ENCODE measurements at regions not wholly inside any gene's neighbourhood (a gene's known extent, or its start where the extent isn't known, plus 50 kb on each side); places are given as distances from the start of the nearest gene placed in this dataset.
"Not testable (repeated sequence)": the region's sequence is repeated elsewhere in the genome, so short reads cannot be mapped to it uniquely, and the experiment has no call there.

- DNase-seq (ENCODE audit: low read depth), result no peak
- Histone ChIP-seq H3K4me1 (ENCODE audit: control insufficient read depth, insufficient read depth, low read length) (peaks cover 22% of the 10 kb centered on the region), H3K9ac (ENCODE audit: low read length) (no peak overlapping the region), H3K36me3 (ENCODE audit: control insufficient read depth, insufficient read depth, low read length, severe bottlenecking) (no peaks in the 10 kb centered on the region), H3K27me3 (replicated peaks; ENCODE audit: control insufficient read depth, insufficient read depth, low read length) (peaks cover 4% of the 10 kb centered on the region), H3K9me3 (ENCODE audit: control insufficient read depth, low read length) (no peaks in the 10 kb centered on the region), H3K4me3 (ENCODE audit: low read length) (no peak overlapping the region)
Observed at GRCh38 chr10:126738001-126738400, 67.5 kb upstream of the C10orf90 start.

GRCh38 chr10:126744571-126744970 lies 74.1 kb upstream of the C10orf90 start:
- H3K9ac ChIP-seq (ENCODE audit: low read length), result no peak overlapping the region
- no peaks in the 10 kb centered on the region for H3K4me1 ChIP-seq (ENCODE audit: control insufficient read depth, insufficient read depth, low read length)
- no peaks in the 10 kb centered on the region for H3K36me3 ChIP-seq (ENCODE audit: control insufficient read depth, insufficient read depth, low read length, severe bottlenecking)
- H3K4me3 ChIP-seq (ENCODE audit: low read length), result no peak overlapping the region
- no peaks in the 10 kb centered on the region for H3K9me3 ChIP-seq (ENCODE audit: control insufficient read depth, low read length)
- H3K27me3 ChIP-seq (replicated peaks; ENCODE audit: control insufficient read depth, insufficient read depth, low read length), result peaks cover 4% of the 10 kb centered on the region
- DNase-seq (ENCODE audit: low read depth), result no peak

- no peaks in the 10 kb centered on the region for H3K9me3 ChIP-seq (ENCODE audit: control insufficient read depth, low read length)
- H3K36me3 ChIP-seq (ENCODE audit: control insufficient read depth, insufficient read depth, low read length, severe bottlenecking), result no peaks in the 10 kb centered on the region
- H3K9ac ChIP-seq (ENCODE audit: low read length), result no peak overlapping the region
- no peaks in the 10 kb centered on the region for H3K4me1 ChIP-seq (ENCODE audit: control insufficient read depth, insufficient read depth, low read length)
- no peaks in the 10 kb centered on the region for H3K27me3 ChIP-seq (replicated peaks; ENCODE audit: control insufficient read depth, insufficient read depth, low read length)
- no peak overlapping the region for H3K4me3 ChIP-seq (ENCODE audit: low read length)
- DNase-seq (ENCODE audit: low read depth), result peak; percentile 82
Observed at GRCh38 chr10:126749015-126749655, 78.6 kb upstream of the C10orf90 start.

GRCh38 chr10:126754966-126755365 lies 84.5 kb upstream of the C10orf90 start:
- H3K9ac ChIP-seq (ENCODE audit: low read length), result no peak overlapping the region
- no peaks in the 10 kb centered on the region for H3K4me1 ChIP-seq (ENCODE audit: control insufficient read depth, insufficient read depth, low read length)

GRCh38 chr10:126758867-126759266 lies 88.4 kb upstream of the C10orf90 start:
- DNase-seq (ENCODE audit: low read depth), result no peak
- peaks cover 2% of the 10 kb centered on the region for H3K27me3 ChIP-seq (replicated peaks; ENCODE audit: control insufficient read depth, insufficient read depth, low read length)

More at GRCh38 chr10:126754966-126755365, 84.5 kb upstream of the C10orf90 start:
- no peak for DNase-seq (ENCODE audit: low read depth)
- no peak overlapping the region for H3K4me3 ChIP-seq (ENCODE audit: low read length)
- H3K9me3 ChIP-seq (ENCODE audit: control insufficient read depth, low read length), result peaks cover 7% of the 10 kb centered on the region
- peaks cover 2% of the 10 kb centered on the region for H3K27me3 ChIP-seq (replicated peaks; ENCODE audit: control insufficient read depth, insufficient read depth, low read length)
- no peaks in the 10 kb centered on the region for H3K36me3 ChIP-seq (ENCODE audit: control insufficient read depth, insufficient read depth, low read length, severe bottlenecking)

GRCh38 chr10:126759531-126759930 lies 89.0 kb upstream of the C10orf90 start:
- Histone ChIP-seq H3K36me3 (ENCODE audit: control insufficient read depth, insufficient read depth, low read length, severe bottlenecking) (no peaks in the 10 kb centered on the region), H3K4me1 (ENCODE audit: control insufficient read depth, insufficient read depth, low read length) (no peaks in the 10 kb centered on the region), H3K9ac (ENCODE audit: low read length) (no peak overlapping the region), H3K9me3 (ENCODE audit: control insufficient read depth, low read length) (peaks cover 12% of the 10 kb centered on the region), H3K27me3 (replicated peaks; ENCODE audit: control insufficient read depth, insufficient read depth, low read length) (peaks cover 2% of the 10 kb centered on the region), H3K4me3 (ENCODE audit: low read length) (no peak overlapping the region)
- no peak for DNase-seq (ENCODE audit: low read depth)

More at GRCh38 chr10:126758867-126759266, 88.4 kb upstream of the C10orf90 start:
- H3K9me3 ChIP-seq (ENCODE audit: control insufficient read depth, low read length), result peaks cover 10% of the 10 kb centered on the region
- no peak overlapping the region for H3K4me3 ChIP-seq (ENCODE audit: low read length)
- no peaks in the 10 kb centered on the region for H3K36me3 ChIP-seq (ENCODE audit: control insufficient read depth, insufficient read depth, low read length, severe bottlenecking)
- H3K9ac ChIP-seq (ENCODE audit: low read length), result no peak overlapping the region
- H3K4me1 ChIP-seq (ENCODE audit: control insufficient read depth, insufficient read depth, low read length), result no peaks in the 10 kb centered on the region

- not testable (repeated sequence) for H3K4me3 ChIP-seq (ENCODE audit: low read length); H3K27me3 ChIP-seq (replicated peaks; ENCODE audit: control insufficient read depth, insufficient read depth, low read length); H3K36me3 ChIP-seq (ENCODE audit: control insufficient read depth, insufficient read depth, low read length, severe bottlenecking); H3K9ac ChIP-seq (ENCODE audit: low read length); DNase-seq (ENCODE audit: low read depth); H3K9me3 ChIP-seq (ENCODE audit: control insufficient read depth, low read length); H3K4me1 ChIP-seq (ENCODE audit: control insufficient read depth, insufficient read depth, low read length)
Observed at GRCh38 chr10:126766646-126767045, 96.2 kb upstream of the C10orf90 start.

GRCh38 chr10:126770809-126771208 lies 100.3 kb upstream of the C10orf90 start:
- Histone ChIP-seq H3K27me3 (replicated peaks; ENCODE audit: control insufficient read depth, insufficient read depth, low read length) (no peaks in the 10 kb centered on the region), H3K9me3 (ENCODE audit: control insufficient read depth, low read length) (no peaks in the 10 kb centered on the region), H3K36me3 (ENCODE audit: control insufficient read depth, insufficient read depth, low read length, severe bottlenecking) (no peaks in the 10 kb centered on the region), H3K4me1 (ENCODE audit: control insufficient read depth, insufficient read depth, low read length) (no peaks in the 10 kb centered on the region), H3K4me3 (ENCODE audit: low read length) (no peak overlapping the region), H3K9ac (ENCODE audit: low read length) (no peak overlapping the region)
- no peak for DNase-seq (ENCODE audit: low read depth)

GRCh38 chr10:126776168-126776567 lies 105.7 kb upstream of the C10orf90 start:
- DNase-seq (ENCODE audit: low read depth), result no peak
- Histone ChIP-seq H3K9ac (ENCODE audit: low read length) (no peak overlapping the region), H3K9me3 (ENCODE audit: control insufficient read depth, low read length) (no peaks in the 10 kb centered on the region), H3K27me3 (replicated peaks; ENCODE audit: control insufficient read depth, insufficient read depth, low read length) (peaks cover 9% of the 10 kb centered on the region), H3K4me3 (ENCODE audit: low read length) (no peak overlapping the region), H3K36me3 (ENCODE audit: control insufficient read depth, insufficient read depth, low read length, severe bottlenecking) (no peaks in the 10 kb centered on the region), H3K4me1 (ENCODE audit: control insufficient read depth, insufficient read depth, low read length) (no peaks in the 10 kb centered on the region)

GRCh38 chr10:126777714-126778113 lies 107.2 kb upstream of the C10orf90 start:
- Histone ChIP-seq H3K9me3 (ENCODE audit: control insufficient read depth, low read length) (no peaks in the 10 kb centered on the region), H3K4me1 (ENCODE audit: control insufficient read depth, insufficient read depth, low read length) (no peaks in the 10 kb centered on the region), H3K4me3 (ENCODE audit: low read length) (no peak overlapping the region), H3K36me3 (ENCODE audit: control insufficient read depth, insufficient read depth, low read length, severe bottlenecking) (no peaks in the 10 kb centered on the region), H3K27me3 (replicated peaks; ENCODE audit: control insufficient read depth, insufficient read depth, low read length) (peaks cover 9% of the 10 kb centered on the region), H3K9ac (ENCODE audit: low read length) (no peak overlapping the region)
- no peak for DNase-seq (ENCODE audit: low read depth)

- Histone ChIP-seq H3K9ac (ENCODE audit: low read length) (no peak overlapping the region), H3K36me3 (ENCODE audit: control insufficient read depth, insufficient read depth, low read length, severe bottlenecking) (no peaks in the 10 kb centered on the region), H3K4me1 (ENCODE audit: control insufficient read depth, insufficient read depth, low read length) (no peaks in the 10 kb centered on the region), H3K4me3 (ENCODE audit: low read length) (no peak overlapping the region), H3K9me3 (ENCODE audit: control insufficient read depth, low read length) (peaks cover 2% of the 10 kb centered on the region), H3K27me3 (replicated peaks; ENCODE audit: control insufficient read depth, insufficient read depth, low read length) (peaks cover 25% of the 10 kb centered on the region)
- DNase-seq (ENCODE audit: low read depth), result no peak
Observed at GRCh38 chr10:126781450-126782216, 111.1 kb upstream of the C10orf90 start.

Measured in adipocyte (in vitro differentiated cells).